GM08714 (cell line): ENCODE measurements at regions not wholly inside any gene's neighbourhood (a gene's known extent, or its start where the extent isn't known, plus 50 kb on each side); places are given as distances from the start of the nearest gene placed in this dataset.

ENCODE experiments used
- H3K4me3 ChIP-seq: fragments of 200-500 bp; sonication (Bioruptor generic); 2 replicates; pipeline ENCODE4 v1.5.1; 2014; ENCODE audit warnings: mild to moderate bottlenecking, low read length, inconsistent platforms
- ZNF274 ChIP-seq: IDR thresholded peaks from 2 replicates; pipeline ENCODE4 v1.6.1; 2012; ENCODE audit warnings: mild to moderate bottlenecking, low read depth, low read length

- H3K4me3 ChIP-seq = no peak overlapping the region
- no peak for TF ChIP-seq ZNF274
Measured at GRCh38 chr7:18420108-18420507, 75.4 kb upstream of the HDAC9 start.

GRCh38 chr7:18420748-18421147 lies 74.8 kb upstream of the HDAC9 start:
- no peak for TF ChIP-seq ZNF274
- H3K4me3 ChIP-seq = no peak overlapping the region

- no peak for TF ChIP-seq ZNF274
- no peak overlapping the region for H3K4me3 ChIP-seq
Measured at GRCh38 chr7:18421297-18422002, 74.1 kb upstream of the HDAC9 start.

- TF ChIP-seq ZNF274 = no peak
- no peak overlapping the region for H3K4me3 ChIP-seq
Measured at GRCh38 chr7:18425227-18425626, 70.3 kb upstream of the HDAC9 start.

- TF ChIP-seq ZNF274 = no peak
Measured at GRCh38 chr7:18425838-18426445, 69.6 kb upstream of the HDAC9 start.

GRCh38 chr7:18426564-18427226 lies 68.9 kb upstream of the HDAC9 start:
- no peak for TF ChIP-seq ZNF274

More at GRCh38 chr7:18425838-18426445, 69.6 kb upstream of the HDAC9 start:
- no peak overlapping the region for H3K4me3 ChIP-seq

GRCh38 chr7:18429547-18429946 lies 66.0 kb upstream of the HDAC9 start:
- H3K4me3 ChIP-seq = no peak overlapping the region
- no peak for TF ChIP-seq ZNF274

More at GRCh38 chr7:18426564-18427226, 68.9 kb upstream of the HDAC9 start:
- no peak overlapping the region for H3K4me3 ChIP-seq

- no peak overlapping the region for H3K4me3 ChIP-seq
- TF ChIP-seq ZNF274 = no peak
Measured at GRCh38 chr7:18430810-18431209, 64.7 kb upstream of the HDAC9 start.

- no peak overlapping the region for H3K4me3 ChIP-seq
- no peak for TF ChIP-seq ZNF274
Measured at GRCh38 chr7:18434171-18434570, 61.4 kb upstream of the HDAC9 start.

- no peak for TF ChIP-seq ZNF274
- no peak overlapping the region for H3K4me3 ChIP-seq
Measured at GRCh38 chr7:18437101-18437500, 58.4 kb upstream of the HDAC9 start.

- TF ChIP-seq ZNF274 = no peak
- H3K4me3 ChIP-seq = no peak overlapping the region
Measured at GRCh38 chr7:18440934-18441333, 54.6 kb upstream of the HDAC9 start.

GRCh38 chr7:18444826-18445225 lies 50.7 kb upstream of the HDAC9 start:
- TF ChIP-seq ZNF274 = no peak
- H3K4me3 ChIP-seq = no peak overlapping the region

GRCh38 chr7:18445483-18445882 lies 50.1 kb upstream of the HDAC9 start:
- no peak overlapping the region for H3K4me3 ChIP-seq
- no peak for TF ChIP-seq ZNF274
